HG02870 (cell line): ENCODE measurements at regions not wholly inside any gene's neighbourhood (a gene's known extent, or its start where the extent isn't known, plus 50 kb on each side); places are given as distances from the start of the nearest gene placed in this dataset.
"Not testable (repeated sequence)": the region's sequence is repeated elsewhere in the genome, so short reads cannot be mapped to it uniquely, and the experiment has no call there.

Experiments used
- ATAC-seq: cut with Tn5 transposase; IDR thresholded peaks from one replicate; pipeline ENCODE4 v1.9.1; 2021; ENCODE audit warnings: mild to moderate bottlenecking, moderate library complexity; ENCODE audit not compliant: unreplicated experiment

DNA sequence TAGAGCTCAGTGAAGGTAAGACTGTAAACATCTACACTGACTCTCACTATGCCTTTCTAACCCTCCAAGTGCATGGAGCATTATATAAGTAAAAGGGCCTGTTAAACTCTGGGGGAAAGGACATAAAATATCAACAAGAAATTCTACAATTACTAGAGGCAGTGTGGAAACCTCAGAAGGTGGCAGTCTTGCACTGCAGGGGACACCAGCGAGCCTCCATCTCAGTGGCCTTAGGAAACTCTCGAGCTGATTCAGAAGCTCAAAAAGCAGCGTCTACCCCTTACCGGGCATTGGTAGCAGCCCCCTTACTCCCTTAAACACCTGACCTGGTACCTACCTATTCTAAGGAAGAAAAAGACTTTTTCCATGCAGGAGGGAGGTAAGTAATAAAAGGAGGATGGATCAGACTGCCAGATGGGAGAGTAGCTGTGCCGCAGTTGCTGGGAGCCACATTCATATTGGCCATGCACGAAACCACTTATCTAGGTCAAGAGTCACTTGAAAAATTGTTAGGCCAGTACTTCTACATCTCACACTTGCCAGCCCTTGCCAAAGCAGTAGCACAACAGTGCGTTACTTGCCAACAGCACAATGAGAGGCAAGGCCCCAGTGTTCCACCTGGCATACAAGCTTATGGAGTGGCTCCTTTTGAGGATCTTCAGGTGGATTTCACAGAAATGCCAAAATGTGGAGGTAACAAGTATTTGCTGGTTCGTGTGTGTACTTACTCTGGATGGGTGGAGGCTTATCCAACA lies 258.8 kb upstream of the PRKX start:
- ATAC-seq, result not testable (repeated sequence)

- no peak for ATAC-seq
These were observed 255.3 kb upstream of the PRKX start for GRCh38 chrX:3968749-3969148.

- ATAC-seq, result peak; percentile 94
These were observed 250.5 kb upstream of the PRKX start for GRCh38 chrX:3963980-3964379.

DNA sequence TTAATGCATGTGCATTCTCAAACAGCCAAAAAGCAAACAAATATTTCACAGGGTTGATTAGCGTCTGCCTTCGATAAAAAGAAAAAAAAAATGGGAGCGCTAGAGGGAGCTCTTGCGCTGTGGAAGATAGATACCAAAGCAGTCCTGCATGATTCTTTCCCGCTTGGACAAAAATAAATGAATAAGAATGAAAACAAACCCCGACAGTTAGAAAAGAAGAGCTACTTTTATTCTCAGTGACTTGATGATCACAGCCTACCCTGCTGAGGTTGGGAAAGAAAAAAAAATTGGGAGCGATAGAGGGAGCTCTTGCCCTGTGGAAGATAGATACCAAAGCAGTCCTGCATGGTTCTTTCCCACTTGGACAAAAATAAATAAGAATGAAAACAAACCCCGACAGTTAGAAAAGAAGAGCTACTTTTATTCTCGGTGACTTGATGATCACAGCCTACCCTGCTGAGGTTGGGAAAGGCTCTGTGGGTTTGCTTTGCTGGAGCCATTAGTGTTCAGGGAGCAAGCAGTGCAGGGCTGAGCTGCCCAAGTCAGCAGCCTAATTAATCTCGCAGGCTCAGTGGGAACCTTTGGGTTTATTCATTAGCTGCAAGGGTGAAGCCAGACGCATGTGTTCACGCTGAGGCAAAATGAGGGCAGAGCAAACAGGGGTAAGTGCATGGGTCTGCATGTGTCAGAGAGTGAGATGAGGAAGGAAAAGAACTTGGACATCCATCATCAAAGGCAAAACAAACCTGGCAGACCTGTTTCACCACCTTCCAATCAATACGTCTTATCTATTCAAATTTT lies 249.3 kb upstream of the PRKX start:
- peak; percentile 35 for ATAC-seq

DNA sequence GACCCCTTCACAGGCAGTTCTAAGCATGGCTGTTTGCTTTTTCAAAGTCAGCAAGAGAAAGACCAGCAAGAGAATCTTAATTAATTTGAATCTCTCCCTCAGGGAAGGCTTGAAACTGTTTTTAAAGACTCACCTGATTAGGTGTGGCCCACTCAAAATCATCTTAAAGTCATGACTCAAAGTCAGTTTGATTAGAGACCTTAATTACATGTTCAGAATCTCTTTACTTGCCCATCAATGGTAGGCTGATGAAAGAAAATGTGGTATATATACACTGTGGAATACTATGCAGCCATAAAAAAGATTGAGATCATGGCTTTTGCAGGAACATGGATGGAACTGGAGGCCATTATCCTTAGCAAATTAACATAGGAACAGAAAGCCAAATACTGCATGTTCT lies 247.5 kb upstream of the PRKX start:
- ATAC-seq, result no peak

DNA sequence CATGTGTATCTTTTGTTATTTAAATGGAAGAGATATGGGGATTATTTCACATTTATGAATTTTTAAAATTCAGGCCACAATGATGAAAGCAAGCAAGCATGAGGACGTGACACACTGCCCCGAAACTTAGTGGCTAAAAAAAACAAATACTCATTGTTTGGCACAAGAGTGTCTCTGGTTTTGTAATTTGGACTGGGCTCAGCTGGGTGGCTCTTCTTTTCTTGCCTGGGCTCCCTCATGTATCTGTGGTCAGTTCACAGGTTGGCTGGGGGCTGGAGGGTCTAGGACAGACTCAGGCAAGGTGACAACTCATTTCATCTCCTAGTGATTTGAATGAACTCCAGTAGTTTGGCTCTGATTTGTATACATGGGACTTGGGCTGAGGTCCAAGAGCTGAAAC lies 238.4 kb upstream of the PRKX start:
- no peak for ATAC-seq

- no peak for ATAC-seq
These were observed 236.9 kb upstream of the PRKX start for GRCh38 chrX:3950373-3950772.

GRCh38 chrX:3943965-3944364 lies 230.5 kb upstream of the PRKX start:
- ATAC-seq, result no peak

GRCh38 chrX:3940000-3940610 lies 226.7 kb upstream of the PRKX start:
- ATAC-seq, result no peak

GRCh38 chrX:3938587-3938986 lies 225.1 kb upstream of the PRKX start:
- no peak for ATAC-seq

- ATAC-seq, result not testable (repeated sequence)
These were observed 221.7 kb upstream of the PRKX start for GRCh38 chrX:3935196-3935595.

- peak; percentile 95 for ATAC-seq
These were observed 207.1 kb upstream of the PRKX start for GRCh38 chrX:3920424-3921017.

- peak; percentile 37 for ATAC-seq
These were observed 206.4 kb upstream of the PRKX start for GRCh38 chrX:3919668-3920423.

DNA sequence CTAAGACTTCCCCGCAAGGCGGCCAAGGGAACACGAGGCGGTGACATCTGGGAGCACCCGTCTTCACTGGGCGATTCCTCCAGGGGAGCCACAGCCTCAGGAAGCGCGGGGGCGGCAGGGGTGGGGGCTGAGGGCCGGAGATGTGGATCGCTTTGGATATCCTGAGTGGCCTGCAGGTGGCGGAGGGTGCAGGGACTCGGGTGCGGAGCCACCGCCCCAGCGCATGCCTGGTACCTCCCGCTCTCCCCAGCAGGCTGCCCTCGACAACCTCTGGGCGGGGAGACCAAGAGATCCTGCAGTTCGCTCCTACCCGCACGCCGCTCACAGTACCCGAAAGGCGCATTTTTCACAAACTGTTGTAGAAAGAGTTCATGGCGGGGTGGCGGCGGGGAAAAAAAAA lies 201.4 kb upstream of the PRKX start:
- ATAC-seq, result not testable (repeated sequence)

- not testable (repeated sequence) for ATAC-seq
These were observed 200.6 kb upstream of the PRKX start for GRCh38 chrX:3914059-3914458.

- ATAC-seq, result not testable (repeated sequence)
These were observed 197.6 kb upstream of the PRKX start for GRCh38 chrX:3911012-3911411.

DNA sequence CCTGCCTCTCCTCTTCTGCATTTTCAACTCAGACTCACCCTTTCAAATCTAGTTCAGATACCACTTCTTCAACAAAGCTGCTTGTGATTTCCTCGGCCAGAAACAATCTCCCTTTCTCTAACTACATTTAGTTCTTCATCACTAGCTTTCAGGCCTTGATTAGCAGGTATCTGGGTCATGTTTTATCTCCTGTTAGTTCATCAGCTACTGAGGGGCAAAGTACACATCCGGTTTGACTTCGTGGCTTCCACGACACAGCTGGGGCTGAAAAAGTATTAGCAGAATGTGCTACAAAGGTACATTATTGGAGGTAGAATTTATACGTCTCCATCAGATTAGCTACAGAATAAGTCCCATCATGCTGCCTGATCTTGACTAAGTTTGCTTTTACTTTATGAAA lies 197.2 kb upstream of the PRKX start:
- ATAC-seq, result not testable (repeated sequence)

DNA sequence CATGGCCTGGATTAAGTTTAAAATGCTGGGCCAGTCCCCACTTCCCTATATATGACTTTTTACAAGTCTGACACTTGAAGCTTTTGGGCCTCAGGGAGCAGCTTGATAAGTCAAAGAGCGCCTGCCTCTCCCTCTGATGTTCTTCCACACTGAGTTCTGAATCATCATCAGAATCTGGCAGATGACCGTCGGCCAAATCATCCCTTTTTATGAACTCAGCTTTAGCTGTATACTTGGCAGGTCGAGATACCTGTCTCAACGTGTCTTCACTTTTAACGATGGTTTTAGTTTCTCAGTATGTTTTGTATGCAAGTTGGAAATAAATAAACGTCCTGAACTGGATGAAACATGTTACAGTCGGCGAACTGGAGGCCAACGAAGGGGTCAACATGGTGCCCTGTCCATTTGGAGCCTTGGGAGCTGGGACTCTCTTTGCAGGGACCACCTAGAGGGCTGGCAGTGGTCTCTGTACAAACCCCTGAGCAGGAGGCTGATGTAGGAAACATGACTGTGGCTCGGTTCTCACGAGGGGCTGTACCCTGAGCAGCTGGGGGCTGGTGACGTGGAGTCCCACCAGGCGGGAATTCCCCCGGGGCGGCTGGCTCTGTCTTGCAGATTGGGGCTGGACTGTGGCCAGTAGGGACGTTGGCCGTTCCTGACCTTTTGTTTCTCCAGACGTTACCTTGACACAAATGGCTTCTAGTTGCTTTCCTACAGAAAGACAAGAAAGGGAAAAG lies 192.2 kb upstream of the PRKX start:
- ATAC-seq, result not testable (repeated sequence)

GRCh38 chrX:3902222-3902621 lies 188.8 kb upstream of the PRKX start:
- not testable (repeated sequence) for ATAC-seq

- not testable (repeated sequence) for ATAC-seq
These were observed 183.3 kb upstream of the PRKX start for GRCh38 chrX:3896755-3897154.
